HG03439 (cell line): ENCODE measurements at regions not wholly inside any gene's neighbourhood (a gene's known extent, or its start where the extent isn't known, plus 50 kb on each side); places are given as distances from the start of the nearest gene placed in this dataset.

Experiments used
- ATAC-seq: cut with Tn5 transposase; IDR thresholded peaks from one replicate; pipeline ENCODE4 v1.9.1; 2021; ENCODE audit warnings: mild to moderate bottlenecking, moderate library complexity; ENCODE audit not compliant: unreplicated experiment

- no peak for ATAC-seq
Measured at GRCh38 chr6:82015526-82015925, 232.0 kb downstream of the IBTK start.

GRCh38 chr6:82015043-82015442, 232.5 kb downstream of the IBTK start:
- no peak for ATAC-seq

- ATAC-seq: no peak
Measured at GRCh38 chr6:82013561-82014530, 233.7 kb downstream of the IBTK start.

GRCh38 chr6:82006027-82006738, 241.4 kb downstream of the IBTK start:
- ATAC-seq: peak; percentile 72

GRCh38 chr6:82000551-82000950, 247.0 kb downstream of the IBTK start:
- ATAC-seq: no peak

GRCh38 chr6:81999826-82000225, 247.3 kb upstream of the TENT5A start:
- ATAC-seq: no peak

GRCh38 chr6:81999270-81999669, 246.8 kb upstream of the TENT5A start:
- ATAC-seq: no peak

GRCh38 chr6:81998432-81998831, 246.0 kb upstream of the TENT5A start:
- ATAC-seq: no peak

GRCh38 chr6:81997090-81997926, 244.8 kb upstream of the TENT5A start:
- peak; percentile 83 for ATAC-seq

GRCh38 chr6:81996414-81996813, 243.9 kb upstream of the TENT5A start:
- peak; percentile 81 for ATAC-seq

- ATAC-seq: no peak
Measured at GRCh38 chr6:81995548-81996289, 243.2 kb upstream of the TENT5A start.

- no peak for ATAC-seq
Measured at GRCh38 chr6:81988871-81989270, 236.4 kb upstream of the TENT5A start.

GRCh38 chr6:81988446-81988845, 236.0 kb upstream of the TENT5A start:
- no peak for ATAC-seq

GRCh38 chr6:81987293-81987692, 234.8 kb upstream of the TENT5A start:
- no peak for ATAC-seq

- ATAC-seq: no peak
Measured at GRCh38 chr6:81985191-81985590, 232.7 kb upstream of the TENT5A start.

- no peak for ATAC-seq
Measured at GRCh38 chr6:81984599-81984998, 232.1 kb upstream of the TENT5A start.

GRCh38 chr6:81981812-81982211, 229.3 kb upstream of the TENT5A start:
- ATAC-seq: peak; percentile 50

GRCh38 chr6:81979767-81980166, 227.3 kb upstream of the TENT5A start:
- no peak for ATAC-seq

GRCh38 chr6:81979329-81979728, 226.8 kb upstream of the TENT5A start:
- no peak for ATAC-seq

- no peak for ATAC-seq
Measured at GRCh38 chr6:81978230-81978629, 225.7 kb upstream of the TENT5A start.
